ENCODE measurements at regions not wholly inside any gene's neighbourhood (a gene's known extent, or its start where the extent isn't known, plus 50 kb on each side); places are given as distances from the start of the nearest gene placed in this dataset.

- TF ChIP-seq MYC (IDR thresholded peaks at IDR 0.05; ENCODE audit: low read depth, low read length) (no peak), FOS (IDR thresholded peaks at IDR 0.05; ENCODE audit: borderline replicate concordance, insufficient read depth, low read length) (no peak), POLR2A (IDR thresholded peaks at IDR 0.05; ENCODE audit: low read depth, low read length) (no peak), GATA2 (IDR thresholded peaks at IDR 0.05; ENCODE audit: insufficient read depth, insufficient read length, low read depth, low read length) (no peak), EZH2 (IDR thresholded peaks at IDR 0.05; ENCODE audit: borderline replicate concordance, low read depth, low read length, severe bottlenecking) (no peak), MAX (IDR thresholded peaks at IDR 0.05; ENCODE audit: insufficient read depth, insufficient read length) (no peak), CTCF (IDR thresholded peaks at IDR 0.05; ENCODE audit: extremely low read depth in 1 of 2, insufficient read depth in 1 of 2, low read depth in 1 of 2, low read length in 2 of 2) (no peak), JUN (IDR thresholded peaks at IDR 0.05; ENCODE audit: borderline replicate concordance, insufficient read depth, insufficient read length, low read depth) (no peak), POLR2AphosphoS5 (IDR thresholded peaks at IDR 0.05; ENCODE audit: insufficient read depth, low read depth, low read length) (no peak)
- Histone ChIP-seq H3K4me1 (ENCODE audit: control insufficient read depth, extremely low read depth, insufficient read depth, low read length) (no peaks in the 10 kb centered on the region), H4K20me1 (replicated peaks; ENCODE audit: control insufficient read depth, extremely low read depth, insufficient read depth, low read length) (no peaks in the 10 kb centered on the region), H3K9me1 (replicated peaks; ENCODE audit: control insufficient read depth, extremely low read depth, insufficient read depth, low read length) (no peaks in the 10 kb centered on the region), H3K4me3 (replicated peaks in 1 of 3; ENCODE audit: insufficient read depth in 1 of 3, low read depth in 1 of 3, low read length in 3 of 3) (no peak overlapping the region), H3K9me3 (replicated peaks; ENCODE audit: control insufficient read depth, insufficient read depth, low read length) (peaks cover 2% of the 10 kb centered on the region), H3K4me2 (ENCODE audit: insufficient read depth, low read length) (no peak overlapping the region), H3K36me3 (ENCODE audit: control insufficient read depth in 2 of 2, extremely low read depth in 1 of 2, insufficient read depth in 2 of 2, low read length in 2 of 2) (no peaks in the 10 kb centered on the region), H3K27ac (ENCODE audit: insufficient read depth, low read depth, low read length) (no peak overlapping the region), H3K27me3 (ENCODE audit: control insufficient read depth in 2 of 2, insufficient read depth in 2 of 2, low read length in 2 of 2) (no peaks in the 10 kb centered on the region), H2AFZ (ENCODE audit: low read depth, low read length) (no peak overlapping the region), H3K9ac (replicated peaks; ENCODE audit: extremely low read depth, insufficient read depth, low read length) (no peak overlapping the region), H3K79me2 (ENCODE audit: control insufficient read depth, insufficient read depth, low read length) (no peaks in the 10 kb centered on the region)
- ChIA-PET CTCF (no interaction called here), POLR2A (no interaction called here)
- FAIRE-seq (no peak), DNase-seq (ENCODE audit: low read depth, low spot score) (no peak)
- intact Hi-C loops (cut with micrococcal nuclease): no loop called here
- BruUV-seq (replicated peaks): no TSS peak
- dilution Hi-C loops (cut with MboI; ENCODE audit: extremely low pct_ligation_motif_present, low sequenced_read_pairs): no loop called here
Measured at GRCh38 chr17:71821511-71821910, 299.3 kb upstream of the SOX9 start.

Measured in endothelial cell of umbilical vein (primary cell).